Mucosa of rectum (tissue), 2 donors: ENCODE measurements at regions not wholly inside any gene's neighbourhood (a gene's known extent, or its start where the extent isn't known, plus 50 kb on each side); places are given as distances from the start of the nearest gene placed in this dataset.

Experiments
- H3K27ac ChIP-seq, 2 donors: one replicate each; pipeline ENCODE4 v1.7.0; 2013; ENCODE audit warnings: inconsistent platforms in 2 of 2, low read depth in 2 of 2, low read length in 2 of 2
- H3K27me3 ChIP-seq, 2 donors: one replicate each; pipeline ENCODE4 v1.7.0; 2013; ENCODE audit warnings: low read length in 2 of 2; ENCODE audit not compliant: control insufficient read depth in 2 of 2, insufficient read depth in 2 of 2
- H3K36me3 ChIP-seq, 2 donors: one replicate each; pipeline ENCODE4 v1.7.0; 2013; ENCODE audit warnings: low read length in 2 of 2; ENCODE audit not compliant: control insufficient read depth in 2 of 2, insufficient read depth in 2 of 2
- H3K4me1 ChIP-seq, 2 donors: one replicate each; pipeline ENCODE4 v1.7.0; 2013; ENCODE audit warnings: low read length in 2 of 2, mild to moderate bottlenecking in 1 of 2; ENCODE audit not compliant: control insufficient read depth in 2 of 2, insufficient read depth in 2 of 2
- H3K4me3 ChIP-seq, 2 donors: one replicate each; pipeline ENCODE4 v1.7.0; 2013; ENCODE audit warnings: low read length in 2 of 2
- H3K9ac ChIP-seq, 2 donors: one replicate each; pipeline ENCODE4 v1.7.0; 2013; ENCODE audit warnings: low read length in 2 of 2, low read depth in 1 of 2, mild to moderate bottlenecking in 1 of 2
- H3K9me3 ChIP-seq, 2 donors: one replicate each; pipeline ENCODE4 v1.7.0; 2013; ENCODE audit warnings: low read length in 2 of 2; ENCODE audit not compliant: control insufficient read depth in 2 of 2
- donor health status: healthy.
- donor health status: Normal muscosa, but diverticular disease.

GRCh38 chr15:94579286-94579685 lies 347.9 kb downstream of the MCTP2 start:
- Histone ChIP-seq H3K4me3 (no peak overlapping the region), H3K4me1 (no peaks in the 10 kb centered on the region), H3K27ac (no peak overlapping the region), H3K27me3 (no peaks in the 10 kb centered on the region), H3K36me3 (no peaks in the 10 kb centered on the region), H3K9ac (no peak overlapping the region), H3K9me3 (no peaks in the 10 kb centered on the region)

- H3K36me3 ChIP-seq, result no peaks in the 10 kb centered on the region
- no peaks in the 10 kb centered on the region for H3K4me1 ChIP-seq
- no peak overlapping the region for H3K9ac ChIP-seq
- no peak overlapping the region for H3K4me3 ChIP-seq
- H3K9me3 ChIP-seq, result no peaks in the 10 kb centered on the region
- H3K27me3 ChIP-seq, result no peaks in the 10 kb centered on the region
- H3K27ac ChIP-seq, result no peak overlapping the region
Measured at GRCh38 chr15:94580211-94580885, 349.0 kb downstream of the MCTP2 start.

- no peaks in the 10 kb centered on the region for H3K9me3 ChIP-seq
- no peak overlapping the region for H3K4me3 ChIP-seq
- H3K27me3 ChIP-seq, result no peaks in the 10 kb centered on the region
- no peak overlapping the region for H3K27ac ChIP-seq
- no peaks in the 10 kb centered on the region for H3K4me1 ChIP-seq
- no peak overlapping the region for H3K9ac ChIP-seq
- H3K36me3 ChIP-seq, result no peaks in the 10 kb centered on the region
Measured at GRCh38 chr15:94582368-94582767, 351.0 kb downstream of the MCTP2 start.

- no peak overlapping the region for H3K4me3 ChIP-seq
- H3K9me3 ChIP-seq, result no peaks in the 10 kb centered on the region
- no peak overlapping the region for H3K27ac ChIP-seq
- H3K36me3 ChIP-seq, result no peaks in the 10 kb centered on the region
- no peaks in the 10 kb centered on the region for H3K4me1 ChIP-seq
- H3K9ac ChIP-seq, result no peak overlapping the region
- no peaks in the 10 kb centered on the region for H3K27me3 ChIP-seq
Measured at GRCh38 chr15:94584833-94585244, 353.5 kb downstream of the MCTP2 start.

- no peaks in the 10 kb centered on the region for H3K9me3 ChIP-seq
Measured at GRCh38 chr15:94586099-94586498, 354.7 kb downstream of the MCTP2 start.

GRCh38 chr15:94587113-94587512 lies 355.8 kb downstream of the MCTP2 start:
- H3K9ac ChIP-seq, result no peak overlapping the region
- no peaks in the 10 kb centered on the region for H3K4me1 ChIP-seq
- no peaks in the 10 kb centered on the region for H3K27me3 ChIP-seq
- no peak overlapping the region for H3K4me3 ChIP-seq
- no peaks in the 10 kb centered on the region for H3K9me3 ChIP-seq
- no peaks in the 10 kb centered on the region for H3K36me3 ChIP-seq
- H3K27ac ChIP-seq, result no peak overlapping the region

More at GRCh38 chr15:94586099-94586498, 354.7 kb downstream of the MCTP2 start:
- H3K27ac ChIP-seq, result no peak overlapping the region
- H3K9ac ChIP-seq, result no peak overlapping the region
- H3K27me3 ChIP-seq, result no peaks in the 10 kb centered on the region
- no peaks in the 10 kb centered on the region for H3K36me3 ChIP-seq
- H3K4me3 ChIP-seq, result no peak overlapping the region
- no peaks in the 10 kb centered on the region for H3K4me1 ChIP-seq

GRCh38 chr15:94588993-94589392 lies 357.6 kb downstream of the MCTP2 start:
- Histone ChIP-seq H3K4me3 (no peak overlapping the region), H3K36me3 (no peaks in the 10 kb centered on the region), H3K27me3 (no peaks in the 10 kb centered on the region)

GRCh38 chr15:94592495-94592894 lies 361.1 kb downstream of the MCTP2 start:
- Histone ChIP-seq H3K4me3 (no peak overlapping the region), H3K27ac (no peak overlapping the region)

More at GRCh38 chr15:94588993-94589392, 357.6 kb downstream of the MCTP2 start:
- Histone ChIP-seq H3K9ac (no peak overlapping the region), H3K4me1 (no peaks in the 10 kb centered on the region), H3K9me3 (no peaks in the 10 kb centered on the region), H3K27ac (no peak overlapping the region)

GRCh38 chr15:94596707-94597106 lies 365.3 kb downstream of the MCTP2 start:
- Histone ChIP-seq H3K27ac (no peak overlapping the region), H3K36me3 (no peaks in the 10 kb centered on the region), H3K9ac (no peak overlapping the region), H3K9me3 (no peaks in the 10 kb centered on the region), H3K4me3 (no peak overlapping the region), H3K27me3 (no peaks in the 10 kb centered on the region), H3K4me1 (no peaks in the 10 kb centered on the region)

More at GRCh38 chr15:94592495-94592894, 361.1 kb downstream of the MCTP2 start:
- H3K27me3 ChIP-seq, result no peaks in the 10 kb centered on the region
- no peaks in the 10 kb centered on the region for H3K4me1 ChIP-seq
- H3K9me3 ChIP-seq, result no peaks in the 10 kb centered on the region
- H3K36me3 ChIP-seq, result no peaks in the 10 kb centered on the region
- no peak overlapping the region for H3K9ac ChIP-seq

GRCh38 chr15:94600505-94600904 lies 369.1 kb downstream of the MCTP2 start:
- Histone ChIP-seq H3K36me3 (no peaks in the 10 kb centered on the region), H3K27ac (no peak overlapping the region), H3K4me1 (no peaks in the 10 kb centered on the region), H3K4me3 (no peak overlapping the region), H3K9ac (no peak overlapping the region), H3K9me3 (no peaks in the 10 kb centered on the region), H3K27me3 (no peaks in the 10 kb centered on the region)
